H9 (cell line): ENCODE measurements at regions not wholly inside any gene's neighbourhood (a gene's known extent, or its start where the extent isn't known, plus 50 kb on each side); places are given as distances from the start of the nearest gene placed in this dataset.

Experiments
- DNase-seq: peaks from one replicate; pipeline ENCODE4 v3.0.0-alpha.2; 2017
- H2AFZ ChIP-seq: one replicate; pipeline ENCODE4 v1.6.1; 2013; ENCODE audit warnings: mild to moderate bottlenecking, low read length, control low read depth, moderate library complexity
- H2AK5ac ChIP-seq: 2 replicates; pipeline ENCODE4 v1.6.1; 2013; ENCODE audit warnings: low read length, control low read depth, mixed read lengths; ENCODE audit not compliant: insufficient read length
- H2BK120ac ChIP-seq: one replicate; pipeline ENCODE4 v1.6.1; 2013; ENCODE audit warnings: low read depth, mild to moderate bottlenecking, low read length, control low read depth, inconsistent platforms; ENCODE audit not compliant: poor library complexity, severe bottlenecking
- H2BK12ac ChIP-seq: 2 replicates; pipeline ENCODE4 v1.6.1; 2013; ENCODE audit warnings: low read length, control low read depth, mixed read lengths, low read depth; ENCODE audit not compliant: insufficient read length
- H2BK15ac ChIP-seq: 2 replicates; pipeline ENCODE4 v1.6.1; 2013; ENCODE audit warnings: low read depth, low read length, control low read depth
- H2BK20ac ChIP-seq: one replicate; pipeline ENCODE4 v1.6.1; 2013; ENCODE audit warnings: low read depth, mild to moderate bottlenecking, low read length, control low read depth, inconsistent platforms; ENCODE audit not compliant: poor library complexity, severe bottlenecking
- H2BK5ac ChIP-seq: 2 replicates; pipeline ENCODE4 v1.6.1; 2013; ENCODE audit warnings: low read length, control low read depth, mixed read lengths; ENCODE audit not compliant: insufficient read length
- H3K14ac ChIP-seq: 2 replicates; pipeline ENCODE4 v1.6.1; 2013; ENCODE audit warnings: low read length, control low read depth; ENCODE audit not compliant: insufficient read depth
- H3K18ac ChIP-seq: 2 replicates; pipeline ENCODE4 v1.6.1; 2013; ENCODE audit warnings: low read depth, mild to moderate bottlenecking, mixed read lengths, low read length, control low read depth; ENCODE audit not compliant: insufficient read length
- H3K23ac ChIP-seq: 2 replicates; pipeline ENCODE4 v1.6.1; 2013; ENCODE audit warnings: low read length, control low read depth, mixed read lengths, low read depth; ENCODE audit not compliant: insufficient read length
- H3K23me2 ChIP-seq: 2 replicates; pipeline ENCODE4 v1.6.1; 2013; ENCODE audit warnings: low read depth, mild to moderate bottlenecking, mixed read lengths, low read length, control low read depth; ENCODE audit not compliant: insufficient read length, poor library complexity, severe bottlenecking
- H3K27ac ChIP-seq: 2 replicates; pipeline ENCODE4 v1.5.1; 2013; ENCODE audit warnings: low read length, control low read depth, mixed read lengths, low read depth; ENCODE audit not compliant: insufficient read length
- H3K27me3 ChIP-seq: 2 replicates; pipeline ENCODE4 v1.6.1; 2013; ENCODE audit warnings: low read length, control low read depth, inconsistent platforms; ENCODE audit not compliant: insufficient read depth
- H3K4ac ChIP-seq: 2 replicates; pipeline ENCODE4 v1.6.1; 2013; ENCODE audit warnings: low read depth, mild to moderate bottlenecking, control low read depth, inconsistent platforms, low read length, moderate library complexity
- H3K4me1 ChIP-seq: 2 replicates; pipeline ENCODE4 v1.6.1; 2013; ENCODE audit warnings: low read length, control low read depth, inconsistent platforms; ENCODE audit not compliant: insufficient read depth
- H3K4me2 ChIP-seq: 2 replicates; pipeline ENCODE4 v1.6.1; 2013; ENCODE audit warnings: low read length, control low read depth, mixed read lengths; ENCODE audit not compliant: insufficient read length, insufficient read depth
- H3K56ac ChIP-seq: 2 replicates; pipeline ENCODE4 v1.6.1; 2013; ENCODE audit warnings: low read depth, mild to moderate bottlenecking, mixed read lengths, low read length, control low read depth; ENCODE audit not compliant: insufficient read length
- H3K79me1 ChIP-seq: 2 replicates; pipeline ENCODE4 v1.6.1; 2013; ENCODE audit warnings: low read depth, mild to moderate bottlenecking, moderate library complexity, low read length, control low read depth, inconsistent platforms; ENCODE audit not compliant: insufficient read depth, poor library complexity, severe bottlenecking
- H3K79me2 ChIP-seq: 2 replicates; pipeline ENCODE4 v1.6.1; 2013; ENCODE audit warnings: low read length, control low read depth, inconsistent platforms; ENCODE audit not compliant: insufficient read depth
- H3K9ac ChIP-seq: 2 replicates; pipeline ENCODE4 v1.6.1; 2013; ENCODE audit warnings: low read length, control low read depth, mixed read lengths; ENCODE audit not compliant: insufficient read length; ENCODE audit errors: extremely low read depth
- H3K9me3 ChIP-seq: one replicate; pipeline ENCODE4 v1.6.1; 2013; ENCODE audit warnings: low read depth, low read length, inconsistent platforms; ENCODE audit not compliant: control insufficient read depth
- H3T11ph ChIP-seq: one replicate; pipeline ENCODE4 v1.6.1; 2013; ENCODE audit warnings: mild to moderate bottlenecking, low read length, control low read depth, inconsistent platforms
- H4K20me1 ChIP-seq: one replicate; pipeline ENCODE4 v1.6.1; 2013; ENCODE audit not compliant: control insufficient read depth, insufficient read length, insufficient read depth
- H4K5ac ChIP-seq: 2 replicates; pipeline ENCODE4 v1.6.1; 2013; ENCODE audit warnings: low read depth, mild to moderate bottlenecking, mixed read lengths, low read length, control low read depth; ENCODE audit not compliant: insufficient read length
- H4K8ac ChIP-seq: replicated peaks from 2 replicates; pipeline ENCODE4 v1.6.1; 2013; ENCODE audit warnings: low read length, control low read depth, mixed read lengths, low read depth; ENCODE audit not compliant: insufficient read length
- H4K91ac ChIP-seq: 2 replicates; pipeline ENCODE4 v1.6.1; 2013; ENCODE audit warnings: low read depth, mild to moderate bottlenecking, moderate library complexity, mixed read lengths, low read length, control low read depth; ENCODE audit not compliant: insufficient read length
- H3K27ac Mint-ChIP-seq, 3 experiments: 2 replicates in 2 of 3; 3 replicates in 1 of 3; pipeline ENCODE4 v1.8.0; 2020 to 2021; ENCODE audit warnings: mixed read lengths in 3 of 3, mild to moderate bottlenecking in 1 of 3, moderate library complexity in 1 of 3
- H3K27me3 Mint-ChIP-seq: 2 replicates; pipeline ENCODE4 v1.8.0; 2021; ENCODE audit warnings: low read depth, mild to moderate bottlenecking, moderate library complexity, mixed read lengths
- H3K36me3 Mint-ChIP-seq, 3 experiments: 2 replicates in 2 of 3; 3 replicates in 1 of 3; pipeline ENCODE4 v1.8.0; 2020 to 2021; ENCODE audit warnings: low read depth in 3 of 3, mixed read lengths in 3 of 3; ENCODE audit not compliant: insufficient read depth in 1 of 3
- H3K4me1 Mint-ChIP-seq, 2 experiments: 2 replicates each; pipeline ENCODE4 v1.8.0; 2020; ENCODE audit warnings: mixed read lengths in 2 of 2
- H3K4me3 Mint-ChIP-seq, 2 experiments: 2 replicates in 1 of 2; 3 replicates in 1 of 2; pipeline ENCODE4 v1.8.0; 2020 to 2021; ENCODE audit warnings: mild to moderate bottlenecking in 2 of 2, mixed read lengths in 2 of 2, moderate library complexity in 1 of 2
- H3K9me3 Mint-ChIP-seq, 2 experiments: 2 replicates in 1 of 2; 3 replicates in 1 of 2; pipeline ENCODE4 v1.8.0; 2020; ENCODE audit warnings: mild to moderate bottlenecking in 2 of 2, mixed read lengths in 2 of 2, moderate library complexity in 1 of 2
- CTCF ChIP-seq: fragments of 200-600 bp; sonication (generic); conservative IDR thresholded peaks from 3 replicates; pipeline ENCODE4 v1.8.0; 2021; ENCODE audit warnings: antibody characterized with exemption, mild to moderate bottlenecking
- WGBS: extraction: QIAGEN DNeasy Blood & Tissue Kit; methylation state at CpG from one replicate; pipeline ENCODE4 v1.1.7; 2013; ENCODE audit warnings: missing lambda C conversion rate, low lambda C conversion rate, mixed read lengths; ENCODE audit not compliant: insufficient read length; ENCODE audit errors: extremely low coverage; 5-methylcytosine and 5-hydroxymethylcytosine counted together

GRCh38 chr14:28161040-28161439 lies 605.5 kb upstream of the FOXG1 start:
- no peak overlapping the region for H3K27ac Mint-ChIP-seq
- H3K14ac ChIP-seq = no peak overlapping the region
- no peak overlapping the region for H2BK5ac ChIP-seq
- H3K4me1 Mint-ChIP-seq = no peaks in the 10 kb centered on the region
- H3K4me3 Mint-ChIP-seq = no peak overlapping the region
- no peaks in the 10 kb centered on the region for H3K27me3 ChIP-seq
- H3K4me1 ChIP-seq = no peaks in the 10 kb centered on the region
- H3K18ac ChIP-seq = no peak overlapping the region
- H3K79me2 ChIP-seq = no peaks in the 10 kb centered on the region
- peaks cover 0 to 3% of the 10 kb centered on the region in 2 experiments; a peak in 2 of 5 replicates for H3K9me3 Mint-ChIP-seq
- H3K27ac ChIP-seq = no peak overlapping the region
- no peak overlapping the region for H2AK5ac ChIP-seq
- no peaks in the 10 kb centered on the region; a peak in 1 of 7 replicates for H3K36me3 Mint-ChIP-seq
- H3K56ac ChIP-seq = no peak overlapping the region
- H4K20me1 ChIP-seq = no peaks in the 10 kb centered on the region
- no peak overlapping the region for H2BK15ac ChIP-seq
- H2BK120ac ChIP-seq = no peak overlapping the region
- no peak for TF ChIP-seq CTCF
- no peak overlapping the region for H3K4me2 ChIP-seq
- H3K27me3 Mint-ChIP-seq = peaks cover 1% of the 10 kb centered on the region; the same call in 1 of the 2 replicates
- WGBS = no CpG with 5 or more reads among the region's 2 CpGs
- H3K23ac ChIP-seq = no peak overlapping the region
- H3K23me2 ChIP-seq = no peaks in the 10 kb centered on the region
- no peaks in the 10 kb centered on the region for H3K79me1 ChIP-seq
- no peak overlapping the region for H4K5ac ChIP-seq
- no peak overlapping the region for H2BK20ac ChIP-seq
- H4K8ac ChIP-seq = no peak overlapping the region
- no peak overlapping the region for H2BK12ac ChIP-seq
- DNase-seq = no peak
- no peak overlapping the region for H2AFZ ChIP-seq
- H3K9me3 ChIP-seq = no peaks in the 10 kb centered on the region
- no peak overlapping the region for H3T11ph ChIP-seq
- H3K9ac ChIP-seq = no peak overlapping the region
- H4K91ac ChIP-seq = no peak overlapping the region
- no peak overlapping the region for H3K4ac ChIP-seq
